ENCODE measurements at regions not wholly inside any gene's neighbourhood (a gene's known extent, or its start where the extent isn't known, plus 50 kb on each side); places are given as distances from the start of the nearest gene placed in this dataset.
A peak's percentile ranks its signal among the peaks of the same experiment; 100 is the strongest.

DNA sequence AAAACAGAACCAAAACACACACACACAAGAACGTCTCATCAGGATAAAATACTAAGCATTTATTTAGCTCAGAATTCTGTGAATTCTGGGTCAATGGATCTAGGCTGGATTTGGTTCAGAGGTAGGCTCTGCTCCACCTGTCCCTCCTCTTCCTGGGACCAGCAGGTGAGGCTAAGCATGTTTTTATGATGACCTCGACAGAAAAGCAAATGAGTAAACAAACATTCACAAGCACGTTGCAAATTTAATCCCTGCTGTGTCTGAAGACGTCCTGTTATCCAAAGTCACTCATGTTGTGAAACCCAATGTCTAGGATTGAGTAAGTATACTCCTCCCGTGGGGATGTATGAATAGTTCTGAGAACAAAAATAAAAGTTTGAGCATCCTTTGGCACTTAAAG, 371.4 kb upstream of the TECRL start:
- Histone ChIP-seq H2BK5ac (ENCODE audit: low read depth, low read length) (no peak overlapping the region), H3K14ac (ENCODE audit: insufficient read length) (no peak overlapping the region), H3K27ac (ENCODE audit: low read depth, low read length) (no peak overlapping the region), H3K4me3 (ENCODE audit: extremely low read depth in 1 of 4, insufficient read depth in 2 of 4, low read depth in 3 of 4, low read length in 4 of 4) (no peak overlapping the region), H3K9me3 (ENCODE audit: insufficient read depth in 2 of 2, low read depth in 1 of 2, low read length in 1 of 2) (no peaks in the 10 kb centered on the region), H3K27me3 (replicated peaks in 1 of 4; ENCODE audit: control insufficient read depth in 3 of 4, extremely low read depth in 1 of 4, insufficient read depth in 3 of 4, low read length in 3 of 4) (peaks cover 0 to 1% (median 0%) of the 10 kb centered on the region in 4 experiments; a peak in 1 of 7 replicates), H2BK120ac (replicated peaks; ENCODE audit: low read depth, low read length) (peak overlapping the region; percentile 9), H3K18ac (ENCODE audit: extremely low read depth, low read length) (no peak overlapping the region), H2AK5ac (ENCODE audit: low read depth, low read length) (no peak overlapping the region), H3K4me1 (replicated peaks in 1 of 4; ENCODE audit: control insufficient read depth in 3 of 4, insufficient read depth in 4 of 4, low read length in 3 of 4) (peaks cover 0 to 3% (median 1%) of the 10 kb centered on the region in 4 experiments; a peak in 2 of 7 replicates), H2BK12ac (ENCODE audit: low read depth, low read length) (0 out of 2 replicates have a peak overlapping the region, but pooled peaks have one; percentile 40), H4K91ac (replicated peaks; ENCODE audit: insufficient read length, low read length) (no peak overlapping the region), H4K20me1 (replicated peaks in 1 of 2; ENCODE audit: control insufficient read depth in 1 of 2, insufficient read depth in 2 of 2, low read length in 2 of 2) (no peaks in the 10 kb centered on the region), H3K23me2 (ENCODE audit: low read depth, low read length) (no peaks in the 10 kb centered on the region), H3K56ac (replicated peaks; ENCODE audit: insufficient read length, low read depth, low read length) (no peak overlapping the region), H3K4me2 (ENCODE audit: insufficient read depth in 1 of 2, low read depth in 2 of 2, low read length in 2 of 2) (no peak overlapping the region), H3K79me2 (ENCODE audit: control insufficient read depth in 1 of 2, insufficient read depth in 2 of 2, low read length in 2 of 2) (no peaks in the 10 kb centered on the region), H3K4ac (replicated peaks; ENCODE audit: insufficient read length, low read depth, low read length) (no peak overlapping the region), H3K9ac (replicated peaks in 1 of 4; ENCODE audit: extremely low read depth in 1 of 4, low read depth in 3 of 4, low read length in 3 of 4) (no peak overlapping the region), H3K36me3 (ENCODE audit: control insufficient read depth in 2 of 4, insufficient read depth in 4 of 4, low read length in 3 of 4) (no peaks in the 10 kb centered on the region), H3K23ac (ENCODE audit: insufficient read length) (no peak overlapping the region), H4K5ac (ENCODE audit: insufficient read length, low read depth, low read length) (no peak overlapping the region), H2AFZ (ENCODE audit: low read length) (0 out of 2 replicates have a peak overlapping the region, but pooled peaks have one; percentile 47), H4K8ac (ENCODE audit: extremely low read depth, insufficient read depth, low read length) (no peak overlapping the region), H2BK15ac (ENCODE audit: low read length) (no peak overlapping the region), H3K79me1 (ENCODE audit: low read depth, low read length) (no peaks in the 10 kb centered on the region), H2BK20ac (ENCODE audit: low read length) (peak overlapping the region; percentile 77; the same call in 1 of the 2 replicates)
- no peak for DNase-seq (ENCODE audit: low read depth in 1 of 2, low spot score in 2 of 2)
- WGBS, 2 experiments (ENCODE audit: extremely low coverage in 1 of 2, insufficient coverage in 1 of 2, insufficient read length in 1 of 2, insufficient replicate concordance in 2 of 2, low coverage in 1 of 2, low lambda C conversion rate in 2 of 2, missing lambda C conversion rate in 1 of 2) = 59% methylated on average over 5 of the region's 5 CpGs; no CpG with 5 or more reads in 1 of the 2 experiments
- POLR2A ChIA-PET (ENCODE audit: partially characterized antibody) = no interaction called here
- CTCF ChIA-PET (ENCODE audit: partially characterized antibody) = interaction anchor here (1.2 to 2.1 kb wide), 8 partner anchors 34 to 131 kb away, joined by 3 to 7 read pairs (median 4); no protein-coding TSS in a partner anchor
- FAIRE-seq = no peak
- TF ChIP-seq CBX5 (IDR thresholded peaks at IDR 0.05; ENCODE audit: low read depth, low read length) (no peak), KDM1A (IDR thresholded peaks at IDR 0.05; ENCODE audit: borderline replicate concordance, low read length) (no peak), MAFK (IDR thresholded peaks at IDR 0.05; ENCODE audit: low read depth, low read length) (0 out of 2 replicates have a peak, but pooled peaks have one; percentile 13), YY1 (IDR thresholded peaks at IDR 0.05; ENCODE audit: low read depth, low read length) (no peak), KDM5A (IDR thresholded peaks at IDR 0.05; ENCODE audit: low read length) (no peak)
